Anterior cingulate cortex (tissue), 58 donors: ENCODE measurements at regions not wholly inside any gene's neighbourhood (a gene's known extent, or its start where the extent isn't known, plus 50 kb on each side); places are given as distances from the start of the nearest gene placed in this dataset.

Source experiments
- DNase-seq, 58 donors: peaks; one replicate each; lab custom pipeline; 2025; lab: John Stamatoyannopoulos, UW

- DNase-seq = no peak
These were observed 411.7 kb downstream of the DMRT2 start for GRCh38 chr9:1461812-1462211.

GRCh38 chr9:1462626-1463308, 412.6 kb downstream of the DMRT2 start:
- no peak for DNase-seq

GRCh38 chr9:1469996-1470395, 419.8 kb downstream of the DMRT2 start:
- no peak for DNase-seq

DNA sequence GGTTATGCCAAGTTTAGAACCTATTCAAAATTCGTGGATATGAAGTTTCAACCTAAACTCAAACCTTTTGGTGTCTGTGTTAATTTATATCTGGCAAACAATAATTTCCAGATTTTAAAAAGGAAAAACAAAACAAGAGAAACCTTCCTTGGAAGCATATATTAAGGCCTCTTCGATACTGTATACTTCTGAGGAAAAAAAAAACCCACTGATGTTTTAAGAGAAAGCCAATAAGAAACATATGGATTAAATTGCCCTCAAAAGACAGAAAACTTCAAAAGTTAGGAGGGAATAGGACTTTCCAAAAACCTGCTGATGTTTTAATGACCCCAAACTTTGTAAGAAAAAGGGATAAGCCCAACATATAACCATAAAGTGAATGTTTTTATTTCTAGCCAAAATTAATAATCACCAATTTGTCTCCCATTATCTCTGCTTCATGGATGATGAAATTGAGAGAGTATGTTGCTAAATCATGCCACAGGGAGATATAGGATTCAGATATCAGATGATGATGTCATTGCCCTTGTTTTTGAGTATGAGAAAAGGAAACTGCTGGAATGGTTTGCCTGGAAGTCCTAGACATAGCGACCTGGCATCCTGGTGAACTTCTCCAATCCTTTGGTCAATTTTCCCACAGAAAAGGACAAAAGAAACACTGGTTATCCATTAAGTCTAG, 423.9 kb downstream of the DMRT2 start:
- DNase-seq = no peak

- DNase-seq = no peak
These were observed 424.5 kb downstream of the DMRT2 start for GRCh38 chr9:1474671-1475070.

- DNase-seq = no peak
These were observed 440.4 kb downstream of the DMRT2 start for GRCh38 chr9:1490341-1491232.

DNA sequence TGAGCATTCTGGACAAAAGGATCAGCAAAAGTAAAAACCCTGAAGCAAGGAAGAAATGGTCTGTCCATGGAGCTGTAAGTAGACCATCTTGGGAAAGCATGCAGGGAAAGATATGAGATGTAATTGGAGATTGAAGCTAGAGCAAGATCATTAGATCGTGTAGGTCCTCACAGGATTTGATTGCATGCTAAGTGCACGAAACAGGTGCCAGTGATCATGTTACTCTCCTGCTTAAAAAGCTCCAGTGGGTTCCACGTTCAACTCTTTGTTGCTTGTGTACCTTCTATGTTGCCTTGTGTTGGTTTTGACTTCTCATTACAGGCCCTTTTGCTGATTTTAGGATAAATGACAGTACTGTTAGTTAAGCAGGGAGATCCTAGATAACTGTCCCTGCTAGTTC, 442.0 kb downstream of the DMRT2 start:
- DNase-seq = no peak

- no peak for DNase-seq
These were observed 445.3 kb downstream of the DMRT2 start for GRCh38 chr9:1495282-1496030.

DNA sequence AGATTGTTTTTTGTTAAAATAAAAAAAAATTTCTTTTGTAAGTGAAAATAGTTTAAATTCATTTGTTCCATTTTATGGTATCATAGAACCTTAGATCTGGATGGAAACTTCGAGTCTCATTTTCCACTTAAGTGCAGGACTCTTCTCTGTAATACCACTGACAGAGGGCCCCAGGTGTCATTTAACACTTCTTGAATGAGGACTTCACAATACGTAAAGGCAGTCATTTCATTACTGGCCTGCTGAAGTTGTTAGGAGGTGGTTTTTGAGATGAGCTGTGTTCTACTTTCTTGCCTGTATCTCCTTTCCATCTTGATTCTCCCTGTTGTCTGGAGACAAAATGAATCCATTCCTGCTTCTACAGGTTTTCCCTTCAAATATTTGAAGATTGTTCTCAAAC, 455.3 kb downstream of the DMRT2 start:
- DNase-seq = no peak

- no peak for DNase-seq
These were observed 460.6 kb downstream of the DMRT2 start for GRCh38 chr9:1510712-1511111.

GRCh38 chr9:1513105-1513504, 462.9 kb downstream of the DMRT2 start:
- DNase-seq = no peak

DNA sequence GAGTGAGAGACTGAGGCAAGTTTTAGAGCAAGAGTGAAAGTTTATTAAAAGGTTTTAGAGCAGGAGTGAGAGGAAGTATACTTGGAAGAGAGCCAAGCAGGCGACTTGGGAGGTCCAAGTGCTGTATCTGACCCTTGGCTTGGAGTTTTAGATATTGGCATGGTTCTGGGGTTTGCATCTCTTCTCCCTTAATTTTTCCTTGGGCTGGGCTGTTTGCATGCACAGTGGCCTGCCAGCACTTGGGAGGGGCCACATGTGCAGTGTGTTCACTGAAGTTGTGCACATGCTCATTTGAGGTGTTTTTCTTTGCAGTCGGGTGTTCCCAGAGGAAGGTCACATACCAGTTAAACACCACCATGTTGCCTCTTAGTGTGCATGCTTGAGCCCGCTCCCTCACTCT, 464.1 kb downstream of the DMRT2 start:
- no peak for DNase-seq

GRCh38 chr9:1514776-1515363, 464.7 kb downstream of the DMRT2 start:
- no peak for DNase-seq

- no peak for DNase-seq
These were observed 465.4 kb downstream of the DMRT2 start for GRCh38 chr9:1515557-1515956.

- DNase-seq = no peak
These were observed 471.4 kb downstream of the DMRT2 start for GRCh38 chr9:1521547-1521946.

DNA sequence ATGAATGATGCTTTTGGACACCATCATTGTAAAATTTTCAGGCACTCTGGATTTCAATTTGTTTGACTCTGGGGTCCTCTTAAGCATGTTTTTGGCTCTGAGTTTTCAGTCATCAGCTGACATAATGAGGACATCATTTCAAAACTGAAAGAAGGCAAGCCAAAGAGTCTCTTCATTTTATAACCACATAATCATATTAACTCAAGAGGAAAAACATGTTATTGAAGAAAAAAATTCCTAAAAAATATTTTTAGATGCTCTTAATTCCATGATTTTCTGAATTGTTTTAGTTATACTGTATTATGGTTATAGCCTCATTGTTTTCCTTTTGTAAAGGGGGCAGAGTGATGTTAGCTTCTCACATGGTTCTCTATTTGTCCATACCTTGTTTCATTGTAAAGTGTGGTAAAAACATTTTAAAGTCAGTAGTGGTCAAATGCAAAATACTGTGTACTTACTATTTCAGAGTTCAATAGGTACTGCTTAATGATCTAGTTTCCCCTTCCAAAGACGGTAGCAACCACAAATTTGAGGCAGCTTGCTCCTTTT, 472.1 kb downstream of the DMRT2 start:
- DNase-seq = no peak

DNA sequence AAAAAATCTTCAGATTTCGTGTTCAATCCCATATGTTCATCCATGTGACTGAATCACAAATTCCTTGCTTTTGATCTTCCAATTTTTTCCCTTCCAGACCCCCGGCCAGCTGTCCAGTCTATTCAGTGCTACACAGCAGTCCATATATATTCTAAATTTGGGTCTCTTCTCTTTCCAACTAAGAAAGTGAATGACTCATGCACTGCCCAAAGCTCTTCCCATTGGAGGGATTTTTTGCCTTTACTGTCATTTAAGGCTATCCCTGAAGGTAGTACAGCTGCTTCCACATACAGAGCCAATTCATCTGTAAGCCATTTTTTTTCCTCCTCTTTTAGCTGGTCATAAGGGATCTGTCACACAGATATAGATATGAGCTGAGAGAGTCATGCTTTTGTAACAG, 478.3 kb downstream of the DMRT2 start:
- DNase-seq = no peak

GRCh38 chr9:1530696-1531095, 480.5 kb downstream of the DMRT2 start:
- DNase-seq = no peak

DNA sequence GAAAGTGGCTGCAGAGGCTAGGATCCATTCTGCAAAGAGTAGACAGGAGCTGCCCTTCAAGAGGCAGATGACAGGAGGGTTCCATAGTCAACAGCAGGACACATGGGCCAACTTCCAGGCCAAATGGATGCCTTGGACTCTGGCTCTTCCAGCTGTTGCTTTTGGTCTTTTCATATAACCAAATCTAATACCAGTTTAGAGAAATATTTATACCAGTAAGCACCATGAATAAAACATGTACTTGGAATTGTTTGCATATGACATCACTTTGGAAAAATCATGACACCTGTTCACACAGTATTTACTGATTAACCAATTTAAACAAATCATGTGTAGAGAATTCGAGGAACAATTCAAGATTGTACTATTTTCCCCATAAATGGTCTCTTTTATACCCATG, 481.3 kb downstream of the DMRT2 start:
- no peak for DNase-seq

DNA sequence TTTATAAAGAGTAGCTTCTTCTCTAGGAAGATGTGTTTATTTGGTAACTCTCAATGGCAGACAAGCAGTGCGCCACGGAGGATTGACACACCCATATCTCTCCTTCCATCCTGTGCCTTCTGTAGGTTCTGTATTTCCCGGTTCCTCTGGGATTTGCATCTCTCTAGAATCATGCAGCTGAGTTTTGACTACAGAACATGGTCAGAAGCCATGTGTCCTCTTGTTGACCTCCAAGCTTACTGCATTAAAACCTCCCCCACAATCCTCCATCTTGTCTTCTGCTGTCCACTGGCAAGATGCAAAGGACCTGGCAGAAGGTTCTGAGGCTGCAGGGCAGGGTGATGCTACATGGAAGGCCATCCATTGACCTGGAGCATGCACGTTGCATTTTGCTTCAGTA, 482.0 kb downstream of the DMRT2 start:
- no peak for DNase-seq
